H1 (cell line): ENCODE measurements at regions not wholly inside any gene's neighbourhood (a gene's known extent, or its start where the extent isn't known, plus 50 kb on each side); places are given as distances from the start of the nearest gene placed in this dataset.

Experiments
- CTCF ChIA-PET: fragments of 300-600 bp; sonication (Branson Sonifier 250); formaldehyde crosslinking; loops from one replicate; lab custom pipeline; 2021; ENCODE audit not compliant: partially characterized antibody; lab: Charles Lee
- POLR2A ChIA-PET: fragments of 300-600 bp; sonication (Branson Sonifier 250); formaldehyde crosslinking; loops from one replicate; lab custom pipeline; 2021; ENCODE audit warnings: inconsistent platforms; ENCODE audit not compliant: partially characterized antibody; lab: Charles Lee
- DNase-seq, 2 experiments: peaks; one replicate each; pipeline versions ENCODE4 v3.0.0 to v3.0.0-alpha.2; 2010 to 2022; ENCODE audit warnings: low spot score in 2 of 2, low read depth in 1 of 2, mixed read lengths in 1 of 2
- FAIRE-seq: peaks from 2 replicates; lab custom pipeline; 2011; peaks lifted over from hg19 to GRCh38; lab: Jason Lieb, UNC
- H2AFZ ChIP-seq: 2 replicates; pipeline ENCODE4 v1.8.1; 2012; ENCODE audit warnings: low read length, inconsistent platforms
- H2AK5ac ChIP-seq: 2 replicates; pipeline ENCODE4 v1.6.1; 2013; ENCODE audit warnings: low read depth, low read length
- H2BK120ac ChIP-seq: replicated peaks from 2 replicates; pipeline ENCODE3; 2013; ENCODE audit warnings: low read depth, low read length, inconsistent platforms
- H2BK12ac ChIP-seq: 2 replicates; pipeline ENCODE4 v1.6.1; 2013; ENCODE audit warnings: low read depth, low read length
- H2BK15ac ChIP-seq: 2 replicates; pipeline ENCODE4 v1.6.1; 2013; ENCODE audit warnings: low read length
- H2BK20ac ChIP-seq: 2 replicates; pipeline ENCODE4 v1.6.1; 2013; ENCODE audit warnings: low read length
- H2BK5ac ChIP-seq: 2 replicates; pipeline ENCODE4 v1.6.1; 2013; ENCODE audit warnings: low read depth, low read length
- H3K14ac ChIP-seq: 2 replicates; pipeline ENCODE4 v1.6.1; 2013; ENCODE audit warnings: inconsistent platforms; ENCODE audit not compliant: insufficient read length
- H3K18ac ChIP-seq: 2 replicates; pipeline ENCODE4 v1.6.1; 2013; ENCODE audit warnings: low read length; ENCODE audit errors: extremely low read depth
- H3K23ac ChIP-seq: 2 replicates; pipeline ENCODE4 v1.6.1; 2013; ENCODE audit warnings: inconsistent platforms; ENCODE audit not compliant: insufficient read length
- H3K23me2 ChIP-seq: 2 replicates; pipeline ENCODE4 v1.6.1; 2013; ENCODE audit warnings: low read depth, low read length
- H3K27ac ChIP-seq: 2 replicates; pipeline ENCODE4 v1.6.1; 2011; ENCODE audit warnings: low read depth, low read length, inconsistent platforms
- H3K27me3 ChIP-seq, 4 experiments: replicated peaks in 1 of 4; 1 replicate in 1 of 4; 2 replicates in 3 of 4; pipeline versions ENCODE4 v1.6.1 to v1.8.1; 2011 to 2013; ENCODE audit warnings: low read length in 3 of 4, mild to moderate bottlenecking in 3 of 4, inconsistent platforms in 2 of 4, mixed read lengths in 2 of 4, moderate library complexity in 1 of 4; ENCODE audit not compliant: control insufficient read depth in 3 of 4, insufficient read depth in 3 of 4; ENCODE audit errors: extremely low read depth in 1 of 4
- H3K36me3 ChIP-seq, 4 experiments: 2 replicates each; pipeline versions ENCODE4 v1.6.1 to v1.8.1; 2011 to 2013; ENCODE audit warnings: mild to moderate bottlenecking in 4 of 4, low read length in 3 of 4, moderate library complexity in 2 of 4, control low read depth in 1 of 4, inconsistent platforms in 1 of 4; ENCODE audit not compliant: insufficient read depth in 4 of 4, control insufficient read depth in 2 of 4
- H3K4ac ChIP-seq: replicated peaks from 2 replicates; pipeline ENCODE3; 2013; ENCODE audit warnings: low read length, low read depth, mixed read lengths, inconsistent platforms; ENCODE audit not compliant: insufficient read length
- H3K4me1 ChIP-seq, 4 experiments: replicated peaks in 1 of 4; 1 replicate in 1 of 4; 2 replicates in 3 of 4; pipeline versions ENCODE4 v1.6.1 to v1.8.1; 2011 to 2013; ENCODE audit warnings: low read length in 3 of 4, inconsistent platforms in 2 of 4, mixed read lengths in 1 of 4; ENCODE audit not compliant: insufficient read depth in 4 of 4, control insufficient read depth in 3 of 4
- H3K4me2 ChIP-seq, 2 experiments: 2 replicates each; pipeline versions ENCODE4 v1.6.1 to v1.8.1; 2011 to 2013; ENCODE audit warnings: low read depth in 2 of 2, low read length in 2 of 2, control low read depth in 1 of 2, inconsistent platforms in 1 of 2, mild to moderate bottlenecking in 1 of 2; ENCODE audit not compliant: insufficient read depth in 1 of 2
- H3K4me3 ChIP-seq, 4 experiments: fragments of 200-600, 300-600 bp in 1 of 4; sonication (generic), shearing (Covaris generic), sonication (Bioruptor Twin) in 1 of 4; 2 replicates each; pipeline versions ENCODE4 v1.5.1 to v1.8.1; 2011 to 2016; ENCODE audit warnings: low read length in 4 of 4, low read depth in 3 of 4, control low read depth in 2 of 4, inconsistent platforms in 2 of 4, mild to moderate bottlenecking in 2 of 4, mixed read lengths in 1 of 4, moderate library complexity in 1 of 4; ENCODE audit not compliant: insufficient read depth in 2 of 4; ENCODE audit errors: extremely low read depth in 1 of 4
- H3K56ac ChIP-seq: replicated peaks from 2 replicates; pipeline ENCODE3; 2013; ENCODE audit warnings: low read depth, mild to moderate bottlenecking, mixed read lengths, low read length, inconsistent platforms; ENCODE audit not compliant: insufficient read length
- H3K79me1 ChIP-seq: 2 replicates; pipeline ENCODE4 v1.6.1; 2013; ENCODE audit warnings: low read depth, low read length, control low read depth
- H3K79me2 ChIP-seq, 2 experiments: 2 replicates each; pipeline versions ENCODE4 v1.6.1 to v1.8.1; 2012 to 2013; ENCODE audit warnings: low read length in 2 of 2, mild to moderate bottlenecking in 2 of 2, inconsistent platforms in 1 of 2; ENCODE audit not compliant: insufficient read depth in 2 of 2, control insufficient read depth in 1 of 2
- H3K9ac ChIP-seq, 4 experiments: replicated peaks in 1 of 4; 1 replicate in 1 of 4; 2 replicates in 3 of 4; pipeline versions ENCODE4 v1.6.1 to v1.8.1; 2011 to 2013; ENCODE audit warnings: low read depth in 3 of 4, low read length in 3 of 4, control low read depth in 2 of 4, mild to moderate bottlenecking in 2 of 4, moderate library complexity in 2 of 4, inconsistent platforms in 1 of 4; ENCODE audit errors: extremely low read depth in 1 of 4
- H3K9me3 ChIP-seq, 2 experiments: 2 replicates each; pipeline versions ENCODE4 v1.6.1 to v1.8.1; 2012 to 2013; ENCODE audit warnings: mild to moderate bottlenecking in 2 of 2, moderate library complexity in 2 of 2, control low read depth in 1 of 2, inconsistent platforms in 1 of 2, low read depth in 1 of 2, low read length in 1 of 2, mixed read lengths in 1 of 2; ENCODE audit not compliant: insufficient read depth in 2 of 2
- H4K20me1 ChIP-seq, 2 experiments: replicated peaks in 1 of 2; 2 replicates each; pipeline versions ENCODE3 to v1.8.1; 2011 to 2013; ENCODE audit warnings: inconsistent platforms in 2 of 2, low read length in 2 of 2, mild to moderate bottlenecking in 1 of 2; ENCODE audit not compliant: insufficient read depth in 2 of 2, control insufficient read depth in 1 of 2
- H4K5ac ChIP-seq: 2 replicates; pipeline ENCODE4 v1.6.1; 2013; ENCODE audit warnings: low read length, low read depth, mixed read lengths, inconsistent platforms; ENCODE audit not compliant: insufficient read length
- H4K8ac ChIP-seq: 2 replicates; pipeline ENCODE4 v1.8.0; 2013; ENCODE audit warnings: mild to moderate bottlenecking, moderate library complexity, low read length, inconsistent platforms; ENCODE audit not compliant: insufficient read depth; ENCODE audit errors: extremely low read depth
- H4K91ac ChIP-seq: replicated peaks from 2 replicates; pipeline ENCODE3; 2013; ENCODE audit warnings: low read length, mixed read lengths, inconsistent platforms; ENCODE audit not compliant: insufficient read length
- CBX8 ChIP-seq: fragments of 300-800, 300-1000 bp; sonication (generic); IDR thresholded peaks from 2 replicates; pipeline ENCODE4 v1.7.1; 2016; ENCODE audit warnings: low read depth, low read length, borderline replicate concordance
- HDAC6 ChIP-seq: IDR thresholded peaks from one replicate; pipeline ENCODE4 v1.7.1; 2012; ENCODE audit warnings: low read depth, mild to moderate bottlenecking, inconsistent platforms, low read length, moderate library complexity
- WGBS, 2 experiments: shearing (Covaris generic) in 1 of 2; methylation state at CpG; one replicate each; pipeline versions ENCODE4 v1.1.6 to v1.1.7; 2013 to 2015; ENCODE audit warnings: low lambda C conversion rate in 2 of 2, mixed read lengths in 2 of 2, inconsistent platforms in 1 of 2, low coverage in 1 of 2, missing lambda C conversion rate in 1 of 2; ENCODE audit not compliant: insufficient replicate concordance in 2 of 2, insufficient coverage in 1 of 2, insufficient read length in 1 of 2; ENCODE audit errors: extremely low coverage in 1 of 2, missing lambda C conversion rate in 1 of 2; 5-methylcytosine and 5-hydroxymethylcytosine counted together

DNA sequence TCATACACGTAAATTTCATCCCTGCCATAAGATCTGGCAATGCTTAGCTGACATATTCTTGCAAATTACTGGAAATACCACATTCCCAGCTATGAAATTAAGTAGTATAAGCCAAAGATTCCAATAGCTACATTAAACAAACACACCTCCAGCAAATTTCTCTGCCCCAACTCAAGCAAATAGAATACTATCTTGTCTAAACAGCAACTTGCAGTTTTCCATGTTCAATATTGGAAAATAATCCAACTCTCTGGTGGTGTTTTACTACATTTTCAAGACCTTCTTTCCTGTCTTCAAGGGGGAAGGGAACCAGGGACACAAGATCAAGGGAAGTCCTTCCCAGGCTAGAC lies 268.7 kb downstream of the TBL1XR1 start:
- WGBS, 2 experiments: 86% methylated on average over 1 of the region's 1 CpG; no CpG with 5 or more reads in 1 of the 2 experiments
- no peak overlapping the region for H3K14ac ChIP-seq
- no peaks in the 10 kb centered on the region for H3K79me1 ChIP-seq
- H2AFZ ChIP-seq: no peak overlapping the region
- no peak overlapping the region for H3K4me3 ChIP-seq
- H2BK120ac ChIP-seq: no peak overlapping the region
- H3K18ac ChIP-seq: no peak overlapping the region
- no peaks in the 10 kb centered on the region for H3K79me2 ChIP-seq
- H4K8ac ChIP-seq: no peak overlapping the region
- FAIRE-seq (no peak), DNase-seq (no peak)
- H3K27ac ChIP-seq: no peak overlapping the region
- no peak overlapping the region for H3K56ac ChIP-seq
- no peak overlapping the region for H2BK12ac ChIP-seq
- H3K9ac ChIP-seq: no peak overlapping the region
- CTCF ChIA-PET: interaction anchor here (0.6 to 4.6 kb wide), 8 partner anchors 10 to 414 kb away, joined by 3 to 27 read pairs (median 3); no protein-coding TSS in a partner anchor
- H3K23me2 ChIP-seq: no peaks in the 10 kb centered on the region
- no peak overlapping the region for H3K4ac ChIP-seq
- no peak overlapping the region for H4K5ac ChIP-seq
- POLR2A ChIA-PET: no interaction called here
- H2BK20ac ChIP-seq: no peak overlapping the region
- no peak overlapping the region for H2AK5ac ChIP-seq
- no peak overlapping the region for H2BK5ac ChIP-seq
- H3K36me3 ChIP-seq: no peaks in the 10 kb centered on the region
- H4K91ac ChIP-seq: no peak overlapping the region
- TF ChIP-seq HDAC6 (no peak), CBX8 (no peak)
- no peaks in the 10 kb centered on the region for H3K27me3 ChIP-seq
- no peak overlapping the region for H3K23ac ChIP-seq
- H4K20me1 ChIP-seq: no peaks in the 10 kb centered on the region
- H3K9me3 ChIP-seq: no peaks in the 10 kb centered on the region
- H3K4me1 ChIP-seq: no peaks in the 10 kb centered on the region; a peak in 1 of 7 replicates
- no peak overlapping the region for H2BK15ac ChIP-seq
- no peak overlapping the region for H3K4me2 ChIP-seq
